Fibroblast of the conjunctiva (primary cell): ENCODE measurements at regions not wholly inside any gene's neighbourhood (a gene's known extent, or its start where the extent isn't known, plus 50 kb on each side); places are given as distances from the start of the nearest gene placed in this dataset.

Source experiments
- DNase-seq: peaks from one replicate; pipeline ENCODE4 v3.0.0-alpha.2; 2010; ENCODE audit warnings: low read depth

GRCh38 chr19:31119951-31120690 lies 229.1 kb downstream of the TSHZ3 start:
- no peak for DNase-seq

GRCh38 chr19:31118986-31119385 lies 230.2 kb downstream of the TSHZ3 start:
- no peak for DNase-seq

GRCh38 chr19:31118287-31118955 lies 230.8 kb downstream of the TSHZ3 start:
- DNase-seq: no peak

GRCh38 chr19:31114585-31114984 lies 234.7 kb downstream of the TSHZ3 start:
- no peak for DNase-seq

- DNase-seq: no peak
These were observed 235.9 kb downstream of the TSHZ3 start for GRCh38 chr19:31113293-31113692.

GRCh38 chr19:31112158-31112557 lies 237.1 kb downstream of the TSHZ3 start:
- DNase-seq: no peak

GRCh38 chr19:31111741-31112140 lies 237.5 kb downstream of the TSHZ3 start:
- DNase-seq: no peak

GRCh38 chr19:31110336-31110735 lies 238.9 kb downstream of the TSHZ3 start:
- DNase-seq: no peak

- no peak for DNase-seq
These were observed 239.6 kb downstream of the TSHZ3 start for GRCh38 chr19:31109636-31110035.

GRCh38 chr19:31107096-31107495 lies 242.1 kb downstream of the TSHZ3 start:
- DNase-seq: no peak

- DNase-seq: no peak
These were observed 243.5 kb downstream of the TSHZ3 start for GRCh38 chr19:31105761-31106160.

GRCh38 chr19:31104451-31104850 lies 244.8 kb downstream of the TSHZ3 start:
- DNase-seq: no peak

- DNase-seq: no peak
These were observed 246.0 kb downstream of the TSHZ3 start for GRCh38 chr19:31103228-31103627.

- DNase-seq: no peak
These were observed 246.6 kb downstream of the TSHZ3 start for GRCh38 chr19:31102674-31103073.

GRCh38 chr19:31100981-31101380 lies 248.3 kb downstream of the TSHZ3 start:
- DNase-seq: no peak

- DNase-seq: no peak
These were observed 249.0 kb downstream of the TSHZ3 start for GRCh38 chr19:31100206-31100590.

GRCh38 chr19:31099515-31100205 lies 249.6 kb downstream of the TSHZ3 start:
- DNase-seq: peak; percentile 16

GRCh38 chr19:31098836-31099235 lies 250.4 kb downstream of the TSHZ3 start:
- DNase-seq: no peak

- no peak for DNase-seq
These were observed 252.2 kb downstream of the TSHZ3 start for GRCh38 chr19:31096935-31097545.

- no peak for DNase-seq
These were observed 253.0 kb downstream of the TSHZ3 start for GRCh38 chr19:31096062-31096830.

- DNase-seq: no peak
These were observed 254.0 kb downstream of the TSHZ3 start for GRCh38 chr19:31095100-31095804.
